MM.1S (cell line): ENCODE measurements at regions not wholly inside any gene's neighbourhood (a gene's known extent, or its start where the extent isn't known, plus 50 kb on each side); places are given as distances from the start of the nearest gene placed in this dataset.
A peak's percentile ranks its signal among the peaks of the same experiment; 100 is the strongest.

Experiments
- DNase-seq: peaks from one replicate; pipeline ENCODE4 v3.0.0-alpha.2; 2015
- H2AFZ ChIP-seq: fragments of 300-600 bp; sonication (generic); 2 replicates; pipeline ENCODE4 v1.6.0; 2016; ENCODE audit warnings: antibody characterized with exemption, low read length
- H3F3A ChIP-seq: fragments of 300-600 bp; sonication (generic); 2 replicates; pipeline ENCODE4 v1.6.1; 2016; ENCODE audit warnings: mild to moderate bottlenecking, antibody characterized with exemption, low read length, moderate library complexity, mixed read lengths; ENCODE audit not compliant: insufficient read depth
- H3K27ac ChIP-seq: fragments of 300-600 bp; sonication (generic); 2 replicates; pipeline ENCODE4 v1.5.1; 2016; ENCODE audit warnings: mild to moderate bottlenecking, low read length
- H3K27me3 ChIP-seq: fragments of 300-600 bp; sonication (generic); replicated peaks from 2 replicates; pipeline ENCODE4 v1.6.0; 2016; ENCODE audit warnings: low read length; ENCODE audit not compliant: insufficient read depth
- H3K36me3 ChIP-seq: fragments of 300-600 bp; sonication (generic); replicated peaks from 2 replicates; pipeline ENCODE4 v1.6.1; 2016; ENCODE audit warnings: mild to moderate bottlenecking, low read length, mixed read lengths; ENCODE audit not compliant: insufficient read depth
- H3K4me1 ChIP-seq: fragments of 300-600 bp; sonication (generic); 2 replicates; pipeline ENCODE4 v1.6.1; 2016; ENCODE audit warnings: low read length, mixed read lengths
- H3K4me2 ChIP-seq: fragments of 300-600 bp; sonication (generic); 2 replicates; pipeline ENCODE4 v1.6.0; 2016; ENCODE audit warnings: low read depth, low read length
- H3K4me3 ChIP-seq: fragments of 300-600 bp; sonication (generic); 2 replicates; pipeline ENCODE4 v1.5.1; 2016; ENCODE audit warnings: low read length, mixed read lengths
- H3K79me2 ChIP-seq: fragments of 300-600 bp; sonication (generic); 2 replicates; pipeline ENCODE4 v1.6.1; 2016; ENCODE audit warnings: mixed run types, low read length, mixed read lengths
- H3K9ac ChIP-seq: fragments of 300-600 bp; sonication (generic); 2 replicates; pipeline ENCODE4 v1.6.1; 2016; ENCODE audit warnings: low read length, mixed read lengths
- H3K9me2 ChIP-seq: fragments of 300-600 bp; sonication (generic); replicated peaks from 2 replicates; pipeline ENCODE4 v1.6.1; 2016; ENCODE audit warnings: mild to moderate bottlenecking, low read length, mixed read lengths; ENCODE audit not compliant: insufficient read depth
- H3K9me3 ChIP-seq: fragments of 300-600 bp; sonication (generic); replicated peaks from 2 replicates; pipeline ENCODE4 v1.6.1; 2016; ENCODE audit warnings: mild to moderate bottlenecking, low read length, mixed read lengths; ENCODE audit not compliant: insufficient read depth
- H4K20me1 ChIP-seq: fragments of 300-600 bp; sonication (generic); 2 replicates; pipeline ENCODE4 v1.6.1; 2016; ENCODE audit warnings: mild to moderate bottlenecking, low read length, moderate library complexity, mixed read lengths; ENCODE audit not compliant: insufficient read depth
- CTCF ChIP-seq: fragments of 300-600 bp; sonication (generic); IDR thresholded peaks from 2 replicates; pipeline ENCODE4 v1.5.1; 2016; ENCODE audit warnings: antibody characterized with exemption, low read length, mixed read lengths
- EZH2 ChIP-seq: fragments of 300-600 bp; sonication (generic); optimal IDR thresholded peaks from 2 replicates; pipeline ENCODE3; 2017; ENCODE audit warnings: low read depth, mild to moderate bottlenecking, antibody characterized with exemption, low read length, mixed read lengths
- EZH2phosphoT487 ChIP-seq: fragments of 300-600 bp; sonication (generic); IDR thresholded peaks from 2 replicates; pipeline ENCODE4 v1.6.1; 2018; ENCODE audit warnings: antibody characterized with exemption, low read length

- Histone ChIP-seq H3K79me2 (no peaks in the 10 kb centered on the region), H3K27ac (no peak overlapping the region), H3K4me1 (no peaks in the 10 kb centered on the region), H3K9ac (no peak overlapping the region), H4K20me1 (no peaks in the 10 kb centered on the region), H3K9me2 (no peaks in the 10 kb centered on the region), H3K9me3 (no peaks in the 10 kb centered on the region), H3F3A (no peaks in the 10 kb centered on the region), H3K4me3 (no peak overlapping the region), H3K27me3 (no peaks in the 10 kb centered on the region), H3K4me2 (peak overlapping the region; percentile 15; the same call in 1 of the 2 replicates), H3K36me3 (no peaks in the 10 kb centered on the region), H2AFZ (no peak overlapping the region)
- TF ChIP-seq EZH2 (no peak), CTCF (no peak), EZH2phosphoT487 (no peak)
- peak; percentile 16 for DNase-seq
These were observed 210.3 kb downstream of the POM121L12 start for GRCh38 chr7:53245721-53246120.

GRCh38 chr7:53246957-53247356 lies 211.5 kb downstream of the POM121L12 start:
- H2AFZ ChIP-seq: no peak overlapping the region
- DNase-seq: no peak
- H3K9ac ChIP-seq: no peak overlapping the region
- H3F3A ChIP-seq: no peaks in the 10 kb centered on the region
- H3K9me3 ChIP-seq: no peaks in the 10 kb centered on the region
- H3K79me2 ChIP-seq: no peaks in the 10 kb centered on the region
- no peak overlapping the region for H3K27ac ChIP-seq
- H3K36me3 ChIP-seq: no peaks in the 10 kb centered on the region
- no peak overlapping the region for H3K4me2 ChIP-seq
- H4K20me1 ChIP-seq: no peaks in the 10 kb centered on the region
- no peaks in the 10 kb centered on the region for H3K27me3 ChIP-seq
- no peaks in the 10 kb centered on the region for H3K4me1 ChIP-seq
- H3K9me2 ChIP-seq: no peaks in the 10 kb centered on the region
- TF ChIP-seq CTCF: no peak
- no peak for TF ChIP-seq EZH2
- no peak for TF ChIP-seq EZH2phosphoT487
- H3K4me3 ChIP-seq: no peak overlapping the region

- no peaks in the 10 kb centered on the region for H4K20me1 ChIP-seq
These were observed 217.1 kb downstream of the POM121L12 start for GRCh38 chr7:53252539-53252938.

More at GRCh38 chr7:53252539-53252938, 217.1 kb downstream of the POM121L12 start:
- Histone ChIP-seq H3K27me3 (no peaks in the 10 kb centered on the region), H3K4me1 (no peaks in the 10 kb centered on the region), H3K4me3 (no peak overlapping the region), H3K9ac (no peak overlapping the region), H3K27ac (no peak overlapping the region), H3F3A (no peaks in the 10 kb centered on the region), H3K79me2 (no peaks in the 10 kb centered on the region), H2AFZ (no peak overlapping the region), H3K9me2 (no peaks in the 10 kb centered on the region), H3K4me2 (no peak overlapping the region), H3K36me3 (no peaks in the 10 kb centered on the region), H3K9me3 (0 out of 2 replicates have a peak, but pooled peaks cover 3% of the 10 kb centered on the region)
- no peak for TF ChIP-seq EZH2phosphoT487
- no peak for TF ChIP-seq EZH2
- no peak for TF ChIP-seq CTCF
- no peak for DNase-seq
